Right cardiac atrium (tissue), 5 donors: ENCODE measurements at regions not wholly inside any gene's neighbourhood (a gene's known extent, or its start where the extent isn't known, plus 50 kb on each side); places are given as distances from the start of the nearest gene placed in this dataset.
A peak's percentile ranks its signal among the peaks of the same experiment; 100 is the strongest.

Source experiments
- ATAC-seq, 2 donors: fragments of 200-7000 bp; cut with Tn5 transposase; one replicate each; pipeline versions ENCODE4 v1.8.0 to v1.9.1; 2020; ENCODE audit warnings: moderate library complexity in 2 of 2, mild to moderate bottlenecking in 1 of 2
- DNase-seq, 3 donors: peaks; one replicate each; pipeline ENCODE4 v3.0.0-alpha.2; 2020
- H3K27ac ChIP-seq: one replicate; pipeline ENCODE4 v1.5.1; 2013; ENCODE audit warnings: mild to moderate bottlenecking, low read length, control low read depth, moderate library complexity
- H3K27me3 ChIP-seq: one replicate; pipeline ENCODE4 v1.6.1; 2013; ENCODE audit not compliant: control insufficient read depth, insufficient read depth
- H3K4me1 ChIP-seq: one replicate; pipeline ENCODE4 v1.6.1; 2013; ENCODE audit warnings: low read length; ENCODE audit not compliant: control insufficient read depth, insufficient read depth
- H3K4me3 ChIP-seq: one replicate; pipeline ENCODE4 v1.5.1; 2013; ENCODE audit warnings: low read length, control low read depth
- H3K9me3 ChIP-seq: one replicate; pipeline ENCODE4 v1.6.1; 2013; ENCODE audit warnings: low read length; ENCODE audit not compliant: control insufficient read depth
- WGBS: extraction: QIAGEN DNeasy Blood & Tissue Kit; methylation state at CpG from one replicate; pipeline ENCODE4 v1.1.7; 2013; 5-methylcytosine and 5-hydroxymethylcytosine counted together
- intact Hi-C, 4 donors: fragments of 100-400 bp; cut with DNase I; formaldehyde crosslinking; loops; one replicate each; pipeline versions ENCODE4 v1.11.0 to v1.14.0; 2022 to 2023
- donor health status: healthy with polysubstance abuse.
- donor health status: DM: no; HTN: yes; CAD: no.
- donor health status: DM: no; HTN: no; CAD: no.
- donor health status: DM: no; HTN: yes; CAD: no; lungs with severe emphysema.
- donor health status: DM: yes; HTN: yes; CAD: no.

GRCh38 chr9:90948156-90948555 is 146.5 kb downstream of the SYK start:
- H3K27me3 ChIP-seq, result no peaks in the 10 kb centered on the region
- no peak overlapping the region for H3K4me3 ChIP-seq
- H3K4me1 ChIP-seq, result no peaks in the 10 kb centered on the region
- H3K9me3 ChIP-seq, result no peaks in the 10 kb centered on the region
- DNase-seq (no peak), ATAC-seq (no peak)
- H3K27ac ChIP-seq, result no peak overlapping the region
- 67% methylated on average over 6 of the region's 6 CpGs for WGBS
- intact Hi-C loops, result no loop called here

GRCh38 chr9:90950600-90950999 is 149.0 kb downstream of the SYK start:
- DNase-seq (no peak), ATAC-seq (no peak)
- H3K27ac ChIP-seq, result no peak overlapping the region
- intact Hi-C loops, result no loop called here
- H3K9me3 ChIP-seq, result no peaks in the 10 kb centered on the region
- no peak overlapping the region for H3K4me3 ChIP-seq
- WGBS, result 36% methylated on average over 3 of the region's 3 CpGs
- H3K4me1 ChIP-seq, result no peaks in the 10 kb centered on the region
- no peaks in the 10 kb centered on the region for H3K27me3 ChIP-seq

- WGBS, result 42% methylated on average over 3 of the region's 3 CpGs
- Histone ChIP-seq H3K9me3 (no peaks in the 10 kb centered on the region), H3K4me1 (no peaks in the 10 kb centered on the region), H3K4me3 (no peak overlapping the region), H3K27me3 (no peaks in the 10 kb centered on the region), H3K27ac (no peak overlapping the region)
- intact Hi-C loops, result no loop called here
- ATAC-seq (no peak), DNase-seq (no peak)
Observed at GRCh38 chr9:90953200-90953599, 151.6 kb downstream of the SYK start.

- Histone ChIP-seq H3K4me1 (no peaks in the 10 kb centered on the region), H3K4me3 (no peak overlapping the region), H3K27me3 (no peaks in the 10 kb centered on the region), H3K27ac (no peak overlapping the region), H3K9me3 (no peaks in the 10 kb centered on the region)
- ATAC-seq (no peak), DNase-seq (no peak)
- WGBS, result 66% methylated on average over 3 of the region's 3 CpGs
- intact Hi-C loops, result no loop called here
Observed at GRCh38 chr9:90953805-90954204, 152.2 kb downstream of the SYK start.

- intact Hi-C loops, result no loop called here
- no peak for ATAC-seq
- no peak overlapping the region for H3K27ac ChIP-seq
- WGBS, result 77% methylated on average over 9 of the region's 9 CpGs
- no peak overlapping the region for H3K4me3 ChIP-seq
- H3K27me3 ChIP-seq, result no peaks in the 10 kb centered on the region
- no peak for DNase-seq
- H3K9me3 ChIP-seq, result no peaks in the 10 kb centered on the region
- no peaks in the 10 kb centered on the region for H3K4me1 ChIP-seq
Observed at GRCh38 chr9:90956026-90956810, 154.6 kb downstream of the SYK start.

GRCh38 chr9:90958328-90958727 is 156.7 kb downstream of the SYK start:
- WGBS, result 86% methylated on average over 2 of the region's 2 CpGs

GRCh38 chr9:90960941-90961340 is 159.3 kb downstream of the SYK start:
- intact Hi-C loops, result no loop called here
- Histone ChIP-seq H3K9me3 (no peaks in the 10 kb centered on the region), H3K4me1 (no peaks in the 10 kb centered on the region), H3K4me3 (no peak overlapping the region), H3K27me3 (no peaks in the 10 kb centered on the region), H3K27ac (no peak overlapping the region)
- 59% methylated on average over 5 of the region's 5 CpGs for WGBS
- ATAC-seq (no peak), DNase-seq (no peak)

More at GRCh38 chr9:90958328-90958727, 156.7 kb downstream of the SYK start:
- DNase-seq (no peak), ATAC-seq (no peak)
- Histone ChIP-seq H3K27ac (no peak overlapping the region), H3K4me1 (no peaks in the 10 kb centered on the region), H3K9me3 (no peaks in the 10 kb centered on the region), H3K27me3 (no peaks in the 10 kb centered on the region), H3K4me3 (no peak overlapping the region)
- intact Hi-C loops, result no loop called here

GRCh38 chr9:90961375-90961774 is 159.8 kb downstream of the SYK start:
- ATAC-seq (peak in 1 of 2 donors; percentile 8), DNase-seq (no peak)
- Histone ChIP-seq H3K27me3 (no peaks in the 10 kb centered on the region), H3K9me3 (no peaks in the 10 kb centered on the region), H3K4me1 (no peaks in the 10 kb centered on the region), H3K4me3 (no peak overlapping the region), H3K27ac (no peak overlapping the region)
- intact Hi-C loops, result no loop called here
- WGBS, result 28% methylated on average over 10 of the region's 10 CpGs

- Histone ChIP-seq H3K4me1 (no peaks in the 10 kb centered on the region), H3K9me3 (no peaks in the 10 kb centered on the region), H3K27me3 (no peaks in the 10 kb centered on the region), H3K27ac (no peak overlapping the region), H3K4me3 (no peak overlapping the region)
- ATAC-seq (peak; percentile 47 to 86), DNase-seq (peak in 1 of 3 donors; percentile 19)
- intact Hi-C loops, result no loop called here
- 39% methylated on average over 26 of the region's 26 CpGs for WGBS
Observed at GRCh38 chr9:90964101-90965020, 162.7 kb downstream of the SYK start.

- WGBS, result 60% methylated on average over 12 of the region's 12 CpGs
- no peak for ATAC-seq
- no peaks in the 10 kb centered on the region for H3K27me3 ChIP-seq
- H3K4me1 ChIP-seq, result no peaks in the 10 kb centered on the region
- DNase-seq, result no peak
- no peak overlapping the region for H3K4me3 ChIP-seq
- intact Hi-C loops, result no loop called here
- no peak overlapping the region for H3K27ac ChIP-seq
- no peaks in the 10 kb centered on the region for H3K9me3 ChIP-seq
Observed at GRCh38 chr9:90965226-90966030, 163.8 kb downstream of the SYK start.

- ATAC-seq, result no peak
- no peak overlapping the region for H3K27ac ChIP-seq
- H3K4me3 ChIP-seq, result no peak overlapping the region
- no peak for DNase-seq
- no peaks in the 10 kb centered on the region for H3K9me3 ChIP-seq
- no peaks in the 10 kb centered on the region for H3K27me3 ChIP-seq
- intact Hi-C loops, result no loop called here
- WGBS, result 83% methylated on average over 2 of the region's 2 CpGs
- no peaks in the 10 kb centered on the region for H3K4me1 ChIP-seq
Observed at GRCh38 chr9:90966031-90966290, 164.3 kb downstream of the SYK start.
